WERI-Rb-1 (cell line): ENCODE measurements at regions not wholly inside any gene's neighbourhood (a gene's known extent, or its start where the extent isn't known, plus 50 kb on each side); places are given as distances from the start of the nearest gene placed in this dataset.

Source experiments
- DNase-seq: peaks from one replicate; pipeline ENCODE4 v3.0.0-alpha.2; 2020
- H3K27ac ChIP-seq: fragments of 250-450 bp; sonication (Bioruptor Pico); 2 replicates; pipeline ENCODE4 v1.5.1; 2020; ENCODE audit warnings: mild to moderate bottlenecking, moderate library complexity
- H3K27me3 ChIP-seq: fragments of 250-450 bp; sonication (Bioruptor Pico); 2 replicates; pipeline ENCODE4 v1.5.1; 2021; ENCODE audit warnings: mild to moderate bottlenecking, low read depth, moderate library complexity; ENCODE audit not compliant: insufficient read depth, severe bottlenecking
- H3K36me3 ChIP-seq: fragments of 250-450 bp; sonication (Bioruptor Pico); 2 replicates; pipeline ENCODE4 v1.5.1; 2020; ENCODE audit warnings: mild to moderate bottlenecking, moderate library complexity
- H3K4me3 ChIP-seq: 2 replicates; pipeline ENCODE4 v1.5.1; 2011; ENCODE audit warnings: low read depth, mild to moderate bottlenecking, control low read depth, low read length
- H3K9me3 ChIP-seq: fragments of 250-450 bp; sonication (Bioruptor Pico); 2 replicates; pipeline ENCODE4 v1.5.1; 2021; ENCODE audit warnings: mild to moderate bottlenecking, moderate library complexity; ENCODE audit not compliant: severe bottlenecking
- TF ChIP-seq, protein P1 (sequence below): IDR thresholded peaks from 2 replicates; pipeline ENCODE4 v1.5.1; 2011; ENCODE audit warnings: low read depth, mild to moderate bottlenecking, control low read depth, inconsistent platforms, low read length

DNA sequence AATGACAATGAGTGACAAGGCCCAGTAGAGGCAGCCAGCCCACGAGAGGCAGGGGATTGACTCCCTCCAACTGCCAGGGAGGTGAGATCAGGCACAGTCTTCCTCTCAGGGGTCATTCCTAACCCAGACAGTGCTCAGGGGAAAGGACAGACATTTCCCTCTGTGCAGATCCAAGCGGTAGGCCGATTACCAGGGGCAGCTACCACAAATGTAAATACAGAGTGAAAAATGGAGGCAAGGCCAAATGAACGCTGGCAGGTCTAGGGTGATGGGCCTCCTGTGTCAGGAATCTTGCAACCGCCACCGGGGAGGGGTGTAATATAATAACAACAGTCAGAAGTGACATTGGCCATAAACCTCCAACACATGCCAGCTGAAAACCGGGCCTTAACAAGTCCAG, 881.4 kb downstream of the UQCRFS1 start:
- peaks cover 2% of the 10 kb centered on the region for H3K9me3 ChIP-seq
- H3K27me3 ChIP-seq = no peaks in the 10 kb centered on the region
- H3K36me3 ChIP-seq = no peaks in the 10 kb centered on the region
- TF ChIP-seq, protein P1, sequence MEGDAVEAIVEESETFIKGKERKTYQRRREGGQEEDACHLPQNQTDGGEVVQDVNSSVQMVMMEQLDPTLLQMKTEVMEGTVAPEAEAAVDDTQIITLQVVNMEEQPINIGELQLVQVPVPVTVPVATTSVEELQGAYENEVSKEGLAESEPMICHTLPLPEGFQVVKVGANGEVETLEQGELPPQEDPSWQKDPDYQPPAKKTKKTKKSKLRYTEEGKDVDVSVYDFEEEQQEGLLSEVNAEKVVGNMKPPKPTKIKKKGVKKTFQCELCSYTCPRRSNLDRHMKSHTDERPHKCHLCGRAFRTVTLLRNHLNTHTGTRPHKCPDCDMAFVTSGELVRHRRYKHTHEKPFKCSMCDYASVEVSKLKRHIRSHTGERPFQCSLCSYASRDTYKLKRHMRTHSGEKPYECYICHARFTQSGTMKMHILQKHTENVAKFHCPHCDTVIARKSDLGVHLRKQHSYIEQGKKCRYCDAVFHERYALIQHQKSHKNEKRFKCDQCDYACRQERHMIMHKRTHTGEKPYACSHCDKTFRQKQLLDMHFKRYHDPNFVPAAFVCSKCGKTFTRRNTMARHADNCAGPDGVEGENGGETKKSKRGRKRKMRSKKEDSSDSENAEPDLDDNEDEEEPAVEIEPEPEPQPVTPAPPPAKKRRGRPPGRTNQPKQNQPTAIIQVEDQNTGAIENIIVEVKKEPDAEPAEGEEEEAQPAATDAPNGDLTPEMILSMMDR = no peak
- H3K4me3 ChIP-seq = no peak overlapping the region
- no peak for DNase-seq
- H3K27ac ChIP-seq = no peak overlapping the region

DNA sequence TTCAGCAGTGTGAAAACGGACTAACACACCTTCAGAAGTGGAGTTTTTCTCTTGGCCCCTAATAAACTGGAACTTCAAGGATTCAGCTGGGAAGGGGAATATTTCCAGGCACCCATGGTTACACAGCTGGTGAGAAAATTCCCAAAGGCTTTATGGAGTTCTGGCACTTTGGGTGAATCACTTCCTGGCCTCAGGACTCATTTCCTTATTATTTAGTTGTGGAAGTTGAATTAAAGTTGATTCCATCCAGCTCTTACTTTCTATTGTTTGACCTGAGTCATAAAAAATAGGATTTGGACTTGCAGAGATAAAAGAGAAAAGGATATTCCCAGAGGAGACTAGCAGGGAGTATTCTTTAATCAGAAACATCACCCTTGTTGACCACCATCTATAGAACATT, 882.1 kb downstream of the UQCRFS1 start:
- H3K27ac ChIP-seq = no peak overlapping the region
- DNase-seq = no peak
- no peak overlapping the region for H3K4me3 ChIP-seq
- H3K36me3 ChIP-seq = no peaks in the 10 kb centered on the region
- peaks cover 2% of the 10 kb centered on the region for H3K9me3 ChIP-seq
- TF ChIP-seq, protein P1 = no peak
- no peaks in the 10 kb centered on the region for H3K27me3 ChIP-seq

DNA sequence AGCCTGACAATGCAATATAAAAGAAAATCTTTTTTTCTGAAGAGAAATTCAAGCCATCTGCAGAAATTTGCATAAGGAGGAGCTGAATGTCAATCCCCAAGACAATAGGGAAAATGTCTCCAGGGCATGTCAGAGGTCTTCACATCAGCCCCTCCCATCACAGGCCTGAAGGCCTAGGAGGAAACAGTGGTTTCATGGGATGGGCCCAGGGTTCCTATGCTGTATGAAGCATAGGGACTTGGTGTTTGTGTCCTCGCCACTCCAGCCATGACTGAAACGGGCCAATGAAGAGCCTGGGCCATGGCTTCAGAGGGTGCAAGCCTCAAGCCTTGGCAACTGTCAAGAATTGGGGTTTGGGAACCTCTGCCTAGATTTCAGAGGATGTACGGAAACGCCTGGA, 883.5 kb downstream of the UQCRFS1 start:
- no peaks in the 10 kb centered on the region for H3K27me3 ChIP-seq
- no peaks in the 10 kb centered on the region for H3K36me3 ChIP-seq
- DNase-seq = no peak
- no peak overlapping the region for H3K27ac ChIP-seq
- H3K4me3 ChIP-seq = no peak overlapping the region
- peaks cover 2% of the 10 kb centered on the region for H3K9me3 ChIP-seq
- TF ChIP-seq, protein P1 = no peak

DNA sequence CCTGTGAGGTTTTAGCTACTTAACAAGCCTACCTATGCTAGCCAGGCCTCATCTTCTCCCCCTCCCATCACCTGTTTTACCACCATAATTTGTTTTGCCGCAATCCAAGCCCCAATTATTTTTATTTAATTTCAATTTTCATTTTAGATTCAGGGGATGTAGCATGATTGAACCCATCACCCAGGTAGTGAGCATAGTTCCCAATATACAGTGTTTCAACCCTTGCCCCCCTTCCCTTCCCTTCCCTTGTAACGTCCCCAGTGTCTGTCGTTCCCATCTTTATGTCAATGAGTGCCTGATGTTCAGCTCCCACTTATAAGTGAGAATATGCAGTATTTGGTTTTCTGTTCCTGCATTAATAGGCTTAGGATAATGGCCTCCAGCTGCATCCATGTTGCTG, 885.0 kb downstream of the UQCRFS1 start:
- Histone ChIP-seq H3K27ac (no peak overlapping the region), H3K4me3 (no peak overlapping the region), H3K36me3 (no peaks in the 10 kb centered on the region), H3K27me3 (no peaks in the 10 kb centered on the region), H3K9me3 (peaks cover 2% of the 10 kb centered on the region)
- TF ChIP-seq, protein P1 = no peak
- no peak for DNase-seq

DNA sequence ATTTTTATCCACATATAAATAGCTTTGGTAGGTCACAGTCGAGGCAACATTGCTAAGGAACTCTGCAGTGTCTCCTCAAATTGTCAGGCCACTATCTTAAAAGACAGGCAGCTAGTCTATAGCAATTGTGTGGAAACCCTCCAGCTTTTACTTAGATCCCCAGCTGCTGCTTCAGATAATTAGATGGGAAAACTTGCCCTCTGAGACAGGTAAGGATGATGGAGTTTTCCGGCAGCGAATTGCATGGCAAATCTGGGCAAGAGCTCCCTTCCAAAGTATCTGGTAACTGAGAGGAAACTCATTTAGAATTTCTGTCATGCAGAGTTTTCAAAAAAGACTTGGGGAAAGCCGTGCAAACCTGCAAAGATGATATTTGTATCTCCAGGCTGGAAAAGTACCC, 886.2 kb downstream of the UQCRFS1 start:
- Histone ChIP-seq H3K27ac (no peak overlapping the region), H3K36me3 (no peaks in the 10 kb centered on the region), H3K9me3 (peaks cover 2% of the 10 kb centered on the region), H3K27me3 (no peaks in the 10 kb centered on the region), H3K4me3 (no peak overlapping the region)
- TF ChIP-seq, protein P1 = no peak
- DNase-seq = no peak

DNA sequence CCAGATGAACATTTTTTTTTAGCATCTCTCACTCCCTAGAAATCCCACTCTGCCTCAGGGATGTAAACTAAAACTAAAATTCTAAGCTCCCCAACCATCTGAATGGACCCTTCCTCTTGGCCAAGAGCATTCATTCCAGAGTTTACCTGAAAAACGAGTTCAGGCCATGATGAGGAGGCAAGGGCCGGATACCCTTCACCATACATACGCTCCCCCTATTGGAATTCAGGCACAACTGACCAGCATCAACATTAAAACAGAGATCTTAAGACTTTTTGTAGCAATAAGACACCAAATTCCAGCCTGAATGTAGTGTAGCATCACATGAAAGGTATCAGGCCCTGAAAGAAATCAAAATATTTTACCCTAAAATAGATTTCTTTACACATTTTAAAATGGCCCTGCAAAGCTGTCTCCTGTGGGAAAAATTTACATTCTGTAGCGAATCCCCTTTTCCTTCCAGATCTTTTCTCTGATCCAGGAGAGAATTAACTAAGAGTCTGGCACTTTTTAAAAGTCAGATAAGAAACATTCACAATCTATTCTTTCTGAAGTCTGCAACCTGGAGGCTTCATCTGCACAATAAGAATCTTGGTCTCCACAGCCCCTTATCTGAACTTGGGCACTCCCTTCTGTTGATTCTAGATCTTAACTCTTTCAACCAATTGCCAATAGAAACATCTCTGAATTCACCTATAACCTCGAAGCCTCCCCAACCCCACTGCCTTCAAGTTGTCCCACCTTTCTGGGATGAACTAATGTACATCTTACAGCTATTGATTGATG, 888.5 kb downstream of the UQCRFS1 start:
- no peak for DNase-seq
- no peak overlapping the region for H3K4me3 ChIP-seq
- TF ChIP-seq, protein P1 = peak; percentile 39; the same call in 1 of the 2 replicates
- H3K27me3 ChIP-seq = no peaks in the 10 kb centered on the region
- no peak overlapping the region; the same call in 1 of the 2 replicates for H3K27ac ChIP-seq
- H3K9me3 ChIP-seq = peaks cover 2% of the 10 kb centered on the region
- no peaks in the 10 kb centered on the region for H3K36me3 ChIP-seq
